ENCODE measurements at regions not wholly inside any gene's neighbourhood (a gene's known extent, or its start where the extent isn't known, plus 50 kb on each side); places are given as distances from the start of the nearest gene placed in this dataset.

- TF ChIP-seq EZH2phosphoT487 (IDR thresholded peaks at IDR 0.05; ENCODE audit: insufficient read depth, low read depth) (no peak), EZH2 (IDR thresholded peaks at IDR 0.05; ENCODE audit: insufficient read depth, poor library complexity, severe bottlenecking) (no peak)
Observed at GRCh38 chrX:23248187-23248586, 86.5 kb upstream of the PTCHD1 start.

Data from GM23248 (cell line).